ENCODE measurements at regions not wholly inside any gene's neighbourhood (a gene's known extent, or its start where the extent isn't known, plus 50 kb on each side); places are given as distances from the start of the nearest gene placed in this dataset.

- TF ChIP-seq, protein P1, sequence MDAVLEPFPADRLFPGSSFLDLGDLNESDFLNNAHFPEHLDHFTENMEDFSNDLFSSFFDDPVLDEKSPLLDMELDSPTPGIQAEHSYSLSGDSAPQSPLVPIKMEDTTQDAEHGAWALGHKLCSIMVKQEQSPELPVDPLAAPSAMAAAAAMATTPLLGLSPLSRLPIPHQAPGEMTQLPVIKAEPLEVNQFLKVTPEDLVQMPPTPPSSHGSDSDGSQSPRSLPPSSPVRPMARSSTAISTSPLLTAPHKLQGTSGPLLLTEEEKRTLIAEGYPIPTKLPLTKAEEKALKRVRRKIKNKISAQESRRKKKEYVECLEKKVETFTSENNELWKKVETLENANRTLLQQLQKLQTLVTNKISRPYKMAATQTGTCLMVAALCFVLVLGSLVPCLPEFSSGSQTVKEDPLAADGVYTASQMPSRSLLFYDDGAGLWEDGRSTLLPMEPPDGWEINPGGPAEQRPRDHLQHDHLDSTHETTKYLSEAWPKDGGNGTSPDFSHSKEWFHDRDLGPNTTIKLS (IDR thresholded peaks at IDR 0.05; ENCODE audit: borderline replicate concordance, low read depth) = no peak
These were observed 108.5 kb downstream of the PHLDA1 start (continued) for GRCh38 chr12:75922944-75923642.

- WGBS (ENCODE audit: insufficient coverage, low coverage, missing lambda C conversion rate) = 20% methylated on average over 9 of the region's 9 CpGs
- H3K27me3 ChIP-seq (ENCODE audit: control insufficient read depth in 2 of 2, insufficient read depth in 2 of 2, low read length in 2 of 2) = no peaks in the 10 kb centered on the region
- H3K4me1 ChIP-seq (replicated peaks in 1 of 2; ENCODE audit: control insufficient read depth in 2 of 2, insufficient read depth in 2 of 2, low read length in 2 of 2) = no peaks in the 10 kb centered on the region; a peak in 1 of 5 replicates
- H3K4me2 ChIP-seq (ENCODE audit: insufficient read depth, low read length) = no peak overlapping the region
- no peak overlapping the region for H3K27ac ChIP-seq (ENCODE audit: extremely low read depth, low read depth, low read length)
- ATAC-seq (no peak), DNase-seq (ENCODE audit: extremely low read depth in 1 of 4, low spot score in 3 of 4) (no peak), FAIRE-seq (no peak)
- CTCF ChIA-PET (ENCODE audit: low intra/inter-chr PET ratio) = no interaction called here
- no peaks in the 10 kb centered on the region for H3K9me1 ChIP-seq (ENCODE audit: control insufficient read depth, insufficient read depth, low read length)
- in situ Hi-C loops (cut with MboI) (no loop called here), intact Hi-C loops (cut with micrococcal nuclease) (no loop called here)
- H2AFZ ChIP-seq (ENCODE audit: low read depth, low read length) = 0 out of 2 replicates have a peak overlapping the region, but pooled peaks have one; percentile 7
- peak overlapping the region in 1 of 2 experiments; percentile 48; a peak in 1 of 4 replicates for H3K9ac ChIP-seq (ENCODE audit: insufficient read depth in 1 of 2, low read depth in 2 of 2, low read length in 2 of 2)
- peaks cover 7% of the 10 kb centered on the region for H3K9me3 ChIP-seq (replicated peaks; ENCODE audit: control insufficient read depth, insufficient read depth, low read depth, low read length)
- BruUV-seq (replicated peaks) = no TSS peak
- no peaks in the 10 kb centered on the region for H4K20me1 ChIP-seq (replicated peaks; ENCODE audit: control insufficient read depth, insufficient read depth, low read length)
- H3K36me3 ChIP-seq (ENCODE audit: control insufficient read depth, insufficient read depth, low read length) = no peaks in the 10 kb centered on the region
- POLR2A ChIA-PET = interaction anchor here (0.8 to 1.7 kb wide), 2 partner anchors 10 to 111 kb away, joined by 3 to 4 read pairs; no protein-coding TSS in a partner anchor
- H3K4me3 ChIP-seq = no peak overlapping the region
- no peaks in the 10 kb centered on the region for H3K79me2 ChIP-seq (ENCODE audit: control insufficient read depth, insufficient read depth, low read length)
- TF ChIP-seq POU5F1 (IDR thresholded peaks at IDR 0.05; ENCODE audit: borderline replicate concordance, low read depth, low read length, partially characterized antibody) (no peak), FOSL1 (tag; conservative IDR thresholded peaks at IDR 0.05) (no peak), TAF15 (IDR thresholded peaks at IDR 0.05; ENCODE audit: low read depth, low read length) (no peak), KLF10 (CRISPR knock-in tag; IDR thresholded peaks at IDR 0.05) (no peak), RBM14 (IDR thresholded peaks at IDR 0.05; ENCODE audit: borderline replicate concordance, insufficient read depth, low read depth, low read length) (no peak), TCF7L2 (IDR thresholded peaks at IDR 0.05; ENCODE audit: low read depth, low read length) (no peak), MCM3 (IDR thresholded peaks at IDR 0.05) (no peak), GTF2A2 (tag; IDR thresholded peaks at IDR 0.05) (no peak), ZNF263 (CRISPR knock-in tag; IDR thresholded peaks at IDR 0.05; ENCODE audit: borderline replicate concordance) (no peak), GABPB2 (CRISPR knock-in tag; conservative IDR thresholded peaks at IDR 0.05) (no peak), ZNF239 (CRISPR knock-in tag; IDR thresholded peaks at IDR 0.05) (no peak), NR1H2 (CRISPR knock-in tag; IDR thresholded peaks at IDR 0.05) (no peak)
These were observed 109.8 kb downstream of the PHLDA1 start for GRCh38 chr12:75921622-75922289.
